ENCODE measurements at regions not wholly inside any gene's neighbourhood (a gene's known extent, or its start where the extent isn't known, plus 50 kb on each side); places are given as distances from the start of the nearest gene placed in this dataset.

DNA sequence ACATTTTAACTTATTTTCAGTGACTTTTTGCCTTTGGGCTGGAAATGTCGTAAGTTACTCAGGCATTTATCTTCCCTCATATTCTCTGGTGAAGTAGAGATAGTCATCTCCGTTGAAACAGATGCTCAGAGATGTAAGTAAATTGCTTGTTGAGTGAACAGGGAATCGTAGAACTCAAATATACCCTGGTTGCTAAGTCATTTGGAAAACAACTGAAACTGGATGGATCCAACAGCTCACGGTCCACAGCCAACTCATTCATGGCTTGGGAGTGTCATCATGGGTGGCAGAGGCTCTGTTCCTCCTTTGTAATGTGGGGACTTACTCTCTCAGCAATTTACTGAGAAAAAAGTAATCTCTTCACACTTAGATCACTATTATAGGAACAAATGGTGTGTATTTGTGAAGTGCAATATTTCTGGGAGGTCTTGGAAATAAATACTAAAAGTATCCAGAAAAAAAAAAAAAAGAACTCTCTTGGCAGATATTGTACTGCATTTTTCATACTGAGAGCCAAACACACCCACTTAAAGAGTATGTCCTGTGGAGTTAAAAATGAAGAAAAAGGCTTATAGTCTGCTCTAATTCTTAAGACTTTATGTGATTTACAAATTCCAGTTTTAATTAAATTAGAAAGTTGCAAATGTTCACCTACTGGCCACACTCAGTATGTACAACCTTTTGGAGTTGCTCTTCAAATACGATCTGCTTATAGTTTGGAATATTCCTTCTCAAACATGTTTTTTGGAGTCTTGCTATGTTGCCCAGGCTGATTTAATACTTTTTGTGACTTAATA, 107.4 kb downstream of the LEPR start:
- no peak overlapping the region for H3K9ac ChIP-seq (ENCODE audit: insufficient read depth in 1 of 2, low read length in 2 of 2)
- TF ChIP-seq, protein P1, sequence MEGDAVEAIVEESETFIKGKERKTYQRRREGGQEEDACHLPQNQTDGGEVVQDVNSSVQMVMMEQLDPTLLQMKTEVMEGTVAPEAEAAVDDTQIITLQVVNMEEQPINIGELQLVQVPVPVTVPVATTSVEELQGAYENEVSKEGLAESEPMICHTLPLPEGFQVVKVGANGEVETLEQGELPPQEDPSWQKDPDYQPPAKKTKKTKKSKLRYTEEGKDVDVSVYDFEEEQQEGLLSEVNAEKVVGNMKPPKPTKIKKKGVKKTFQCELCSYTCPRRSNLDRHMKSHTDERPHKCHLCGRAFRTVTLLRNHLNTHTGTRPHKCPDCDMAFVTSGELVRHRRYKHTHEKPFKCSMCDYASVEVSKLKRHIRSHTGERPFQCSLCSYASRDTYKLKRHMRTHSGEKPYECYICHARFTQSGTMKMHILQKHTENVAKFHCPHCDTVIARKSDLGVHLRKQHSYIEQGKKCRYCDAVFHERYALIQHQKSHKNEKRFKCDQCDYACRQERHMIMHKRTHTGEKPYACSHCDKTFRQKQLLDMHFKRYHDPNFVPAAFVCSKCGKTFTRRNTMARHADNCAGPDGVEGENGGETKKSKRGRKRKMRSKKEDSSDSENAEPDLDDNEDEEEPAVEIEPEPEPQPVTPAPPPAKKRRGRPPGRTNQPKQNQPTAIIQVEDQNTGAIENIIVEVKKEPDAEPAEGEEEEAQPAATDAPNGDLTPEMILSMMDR (IDR thresholded peaks at IDR 0.05; ENCODE audit: control extremely low read depth, extremely low read depth), result no peak
- peak; percentile 21 to 60 (median 56) for DNase-seq
- 48 to 60% methylated on average over 5 of the region's 5 CpGs for WGBS, 2 donors
- peaks cover 0 to 4% (median 0%) of the 10 kb centered on the region in 4 donors for H3K9me3 ChIP-seq (ENCODE audit: control insufficient read depth in 4 of 4, insufficient read depth in 3 of 4, low read length in 3 of 4)
- H3K27ac ChIP-seq (ENCODE audit: low read depth in 1 of 2, low read length in 1 of 2), result peak overlapping the region in 1 of 2 donors; percentile 10
- H3K27me3 ChIP-seq (ENCODE audit: control insufficient read depth in 3 of 3, insufficient read depth in 3 of 3, low read length in 2 of 3), result peaks cover 0 to 44% (median 17%) of the 10 kb centered on the region in 3 donors
- H3K4me1 ChIP-seq (ENCODE audit: control insufficient read depth in 5 of 5, insufficient read depth in 5 of 5, low read length in 5 of 5), result peaks cover 0 to 23% (median 7%) of the 10 kb centered on the region in 5 donors
- ATAC-seq (ENCODE audit: insufficient read depth, low FRiP score), result no peak
- no peaks in the 10 kb centered on the region for H3K36me3 ChIP-seq (ENCODE audit: control insufficient read depth in 4 of 4, insufficient read depth in 4 of 4, low read length in 4 of 4)
- no peak overlapping the region for H3K4me3 ChIP-seq

DNA sequence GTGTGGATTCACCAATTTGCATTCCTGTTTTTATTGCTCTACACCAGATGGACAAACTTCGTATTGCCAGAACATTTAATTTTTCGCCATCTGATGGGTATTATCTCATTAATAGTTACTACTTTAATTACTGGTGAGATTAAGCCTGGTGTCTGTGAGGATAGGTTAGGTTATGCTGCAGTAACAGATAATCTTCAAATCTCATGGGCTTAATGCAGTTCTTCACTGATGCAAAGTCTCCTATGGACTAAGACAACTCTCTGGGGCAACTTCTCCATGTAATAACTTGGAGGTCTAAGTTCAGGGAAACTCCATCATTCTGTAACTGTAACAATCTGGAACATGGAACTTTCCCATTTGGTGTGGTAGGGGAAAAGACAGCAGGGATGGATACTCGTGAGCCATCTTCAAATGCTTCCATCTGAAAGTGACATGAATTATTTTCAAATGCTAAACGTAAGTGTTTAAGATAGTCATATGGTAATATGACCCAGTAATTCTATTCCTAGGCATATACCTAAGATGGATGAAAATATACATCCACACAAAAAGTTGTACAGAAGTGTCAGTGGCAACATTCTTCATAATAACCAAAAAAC, 111.6 kb downstream of the LEPR start:
- Histone ChIP-seq H3K9ac (ENCODE audit: insufficient read depth in 1 of 2, low read length in 2 of 2) (no peak overlapping the region), H3K27ac (ENCODE audit: low read depth in 1 of 2, low read length in 1 of 2) (no peak overlapping the region), H3K27me3 (ENCODE audit: control insufficient read depth in 3 of 3, insufficient read depth in 3 of 3, low read length in 2 of 3) (peaks cover 0 to 15% (median 0%) of the 10 kb centered on the region in 3 donors), H3K9me3 (ENCODE audit: control insufficient read depth in 4 of 4, insufficient read depth in 3 of 4, low read length in 3 of 4) (peaks cover 0 to 4% (median 0%) of the 10 kb centered on the region in 4 donors), H3K4me1 (ENCODE audit: control insufficient read depth in 5 of 5, insufficient read depth in 5 of 5, low read length in 5 of 5) (peaks cover 0 to 10% (median 0%) of the 10 kb centered on the region in 5 donors), H3K36me3 (ENCODE audit: control insufficient read depth in 4 of 4, insufficient read depth in 4 of 4, low read length in 4 of 4) (no peaks in the 10 kb centered on the region), H3K4me3 (no peak overlapping the region)
- DNase-seq (no peak), ATAC-seq (ENCODE audit: insufficient read depth, low FRiP score) (no peak)
- TF ChIP-seq, protein P1 (IDR thresholded peaks at IDR 0.05; ENCODE audit: control extremely low read depth, extremely low read depth), result no peak
- WGBS, 2 donors, result 81 to 97% methylated on average over 4 of the region's 4 CpGs

DNA sequence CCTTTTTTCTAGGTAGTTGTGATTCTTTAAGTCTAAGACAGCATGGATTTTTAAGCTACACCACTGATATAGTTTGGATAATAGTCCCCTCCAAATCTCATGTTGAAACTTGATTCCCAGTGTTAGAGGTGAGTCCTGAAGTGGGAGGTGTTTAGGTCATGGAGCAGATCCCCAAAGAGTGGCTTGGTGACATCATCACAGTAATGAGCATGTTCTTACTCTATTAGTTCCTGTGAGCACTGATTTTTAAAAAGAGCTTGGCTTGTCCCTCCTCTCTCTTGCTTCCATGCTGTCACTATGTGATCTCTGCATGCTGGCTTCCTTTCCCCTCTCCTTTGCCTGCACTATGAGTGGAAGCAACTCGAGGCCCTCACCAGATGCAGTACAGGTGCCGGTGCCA, 115.5 kb downstream of the LEPR start:
- ATAC-seq (ENCODE audit: insufficient read depth, low FRiP score) (no peak), DNase-seq (no peak)
- H3K27ac ChIP-seq (ENCODE audit: low read depth in 1 of 2, low read length in 1 of 2), result no peak overlapping the region
- H3K4me1 ChIP-seq (ENCODE audit: control insufficient read depth in 5 of 5, insufficient read depth in 5 of 5, low read length in 5 of 5), result peaks cover 0 to 5% (median 0%) of the 10 kb centered on the region in 5 donors
- TF ChIP-seq, protein P1 (IDR thresholded peaks at IDR 0.05; ENCODE audit: control extremely low read depth, extremely low read depth), result no peak
- no peak overlapping the region for H3K9ac ChIP-seq (ENCODE audit: insufficient read depth in 1 of 2, low read length in 2 of 2)
- no peaks in the 10 kb centered on the region for H3K27me3 ChIP-seq (ENCODE audit: control insufficient read depth in 3 of 3, insufficient read depth in 3 of 3, low read length in 2 of 3)
- no peaks in the 10 kb centered on the region for H3K36me3 ChIP-seq (ENCODE audit: control insufficient read depth in 4 of 4, insufficient read depth in 4 of 4, low read length in 4 of 4)
- no peak overlapping the region for H3K4me3 ChIP-seq
- peaks cover 0 to 4% (median 0%) of the 10 kb centered on the region in 4 donors for H3K9me3 ChIP-seq (ENCODE audit: control insufficient read depth in 4 of 4, insufficient read depth in 3 of 4, low read length in 3 of 4)
- 84 to 88% methylated on average over 2 of the region's 2 CpGs for WGBS, 2 donors
